ENCODE measurements at regions not wholly inside any gene's neighbourhood (a gene's known extent, or its start where the extent isn't known, plus 50 kb on each side); places are given as distances from the start of the nearest gene placed in this dataset.

DNA sequence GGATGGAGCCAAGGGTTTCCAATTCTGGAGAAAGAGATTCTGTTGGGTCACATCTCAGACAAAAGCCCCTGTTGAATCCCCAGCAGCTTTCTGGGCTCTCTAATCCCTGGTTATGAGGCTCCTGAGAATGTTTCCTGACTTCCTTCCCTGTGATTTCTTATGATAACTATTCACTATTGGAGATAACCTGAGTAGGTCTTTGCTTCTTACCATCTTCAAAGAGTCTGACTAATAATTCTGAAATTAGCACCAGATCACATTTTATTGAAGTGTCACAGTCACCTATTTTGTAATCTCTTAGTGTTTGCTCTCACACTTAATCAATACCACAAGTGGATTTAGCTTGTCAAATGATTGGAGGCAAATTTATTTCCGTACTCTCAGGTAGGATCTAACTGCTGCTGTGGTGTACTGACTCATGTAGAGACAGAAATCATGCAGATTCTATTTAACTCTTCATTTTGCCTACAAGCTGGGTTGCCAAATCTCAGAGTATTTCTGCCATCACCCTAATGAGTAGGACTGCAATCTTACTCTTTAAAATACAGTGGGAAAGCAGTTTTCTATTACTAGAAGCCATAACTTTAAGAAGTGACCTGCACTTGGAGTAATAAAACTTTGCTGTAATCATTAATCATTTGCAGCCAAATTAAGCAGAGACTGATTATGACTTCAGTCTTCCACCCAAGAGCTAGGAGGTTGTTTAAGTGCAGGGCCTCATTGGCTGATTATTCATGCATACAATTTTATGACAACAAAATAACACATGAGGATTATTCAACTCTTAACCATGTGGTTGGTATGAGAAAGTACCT lies 422.1 kb downstream of the EPM2A start:
- TF ChIP-seq CTCF (conservative IDR thresholded peaks at IDR 0.05) = no peak

GRCh38 chr6:145315982-145316600 lies 419.2 kb downstream of the EPM2A start:
- H3K27ac ChIP-seq = no peak overlapping the region
- no peak for TF ChIP-seq CTCF (conservative IDR thresholded peaks at IDR 0.05)

More for the DNA sequence above, 422.1 kb downstream of the EPM2A start:
- no peak overlapping the region for H3K27ac ChIP-seq

DNA sequence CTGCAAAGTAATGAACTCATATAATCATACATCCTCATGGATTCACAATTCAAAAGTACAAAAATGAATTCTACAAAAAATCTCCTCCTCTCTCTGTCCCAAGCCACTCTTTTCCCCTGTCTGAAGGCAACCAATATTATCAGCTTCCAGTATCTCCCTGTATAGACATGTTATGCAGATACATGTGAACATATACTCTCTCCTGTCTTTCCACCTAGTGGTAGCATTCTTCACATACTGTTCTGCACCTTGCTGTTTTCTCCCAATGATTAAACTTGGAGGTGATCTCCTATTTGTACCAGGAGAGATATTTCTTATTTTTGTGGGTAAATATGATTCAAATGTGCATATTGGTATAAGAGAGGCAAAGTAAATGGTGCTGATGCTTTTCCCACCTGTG lies 416.4 kb downstream of the EPM2A start:
- TF ChIP-seq CTCF (conservative IDR thresholded peaks at IDR 0.05) = peak; percentile 50
- H3K27ac ChIP-seq = no peak overlapping the region

DNA sequence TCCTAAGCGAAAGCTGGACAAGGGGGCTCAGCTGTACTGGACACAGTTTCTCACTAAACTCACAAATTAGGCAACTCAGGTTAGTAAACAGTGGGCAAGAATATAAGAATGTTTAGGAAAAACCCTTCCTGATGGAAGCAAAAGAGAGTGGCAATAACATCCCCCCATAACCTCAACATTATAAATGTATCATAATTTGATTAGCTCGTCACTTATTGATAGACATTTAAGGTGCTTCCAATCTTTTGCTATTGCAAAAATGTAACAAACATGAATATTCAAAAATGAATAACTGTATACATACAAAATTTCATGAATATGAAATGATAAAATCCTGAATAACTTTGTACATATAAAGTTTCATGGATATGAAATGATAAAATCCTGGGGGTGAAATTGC lies 415.7 kb downstream of the EPM2A start:
- H3K27ac ChIP-seq = no peak overlapping the region
- TF ChIP-seq CTCF (conservative IDR thresholded peaks at IDR 0.05) = no peak

- TF ChIP-seq CTCF (conservative IDR thresholded peaks at IDR 0.05) = no peak
- H3K27ac ChIP-seq = no peak overlapping the region
Observed at GRCh38 chr6:145323646-145324045, 411.7 kb downstream of the EPM2A start.

DNA sequence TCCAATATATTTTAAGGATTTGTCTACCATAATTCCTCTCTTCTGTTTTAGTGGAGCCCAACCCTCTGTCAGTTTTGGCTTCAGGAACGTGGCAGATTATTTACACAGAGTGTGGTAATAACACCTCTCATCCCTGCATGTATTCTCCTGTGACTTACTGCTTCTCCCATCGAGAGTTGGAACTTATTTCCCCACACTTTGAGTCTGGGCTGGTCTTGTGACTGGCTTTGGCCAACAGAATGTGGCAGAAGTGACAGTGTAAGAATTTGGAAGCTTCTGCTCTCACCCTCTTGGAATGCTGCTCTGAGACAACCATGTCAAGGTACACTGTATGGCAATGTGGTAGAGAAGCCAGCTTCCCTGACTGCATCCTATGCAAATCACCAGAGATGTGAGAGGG lies 407.7 kb downstream of the EPM2A start:
- TF ChIP-seq CTCF (conservative IDR thresholded peaks at IDR 0.05) = no peak
- no peak overlapping the region for H3K27ac ChIP-seq

DNA sequence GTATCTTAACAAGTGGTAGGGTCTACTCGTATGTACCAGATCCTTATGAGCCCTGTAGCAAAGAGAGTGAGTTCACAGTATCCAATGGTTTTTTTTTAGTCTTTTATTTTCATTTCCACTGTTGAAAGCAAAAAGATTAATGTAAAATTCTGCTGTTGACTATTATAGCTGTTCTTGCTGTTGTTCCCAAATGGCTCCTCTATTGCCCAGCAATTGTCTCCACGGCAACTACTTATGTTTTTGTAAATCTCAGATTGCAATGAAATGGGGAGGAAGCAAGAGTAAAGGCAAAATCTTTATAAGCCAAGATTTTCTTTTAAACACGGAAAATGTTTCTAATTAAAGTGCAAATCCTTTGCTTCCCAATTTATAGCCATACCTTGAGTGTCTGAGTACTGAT lies 406.1 kb downstream of the EPM2A start:
- H3K27ac ChIP-seq = no peak overlapping the region
- no peak for TF ChIP-seq CTCF (conservative IDR thresholded peaks at IDR 0.05)

Data from VCaP (cell line).